GM23338 (cell line): ENCODE measurements at regions not wholly inside any gene's neighbourhood (a gene's known extent, or its start where the extent isn't known, plus 50 kb on each side); places are given as distances from the start of the nearest gene placed in this dataset.

Experiments used
- ATAC-seq: fragments of 200-7000 bp; cut with Tn5 transposase; 3 replicates; pipeline ENCODE4 v1.9.1; 2020
- DNase-seq: peaks from one replicate; pipeline ENCODE4 v3.0.0-alpha.2; 2015; ENCODE audit warnings: low spot score
- H2AFZ ChIP-seq: fragments of 200-600 bp; sonication (generic); 2 replicates; pipeline ENCODE4 v1.8.0; 2016; ENCODE audit warnings: antibody characterized with exemption, mild to moderate bottlenecking, moderate library complexity
- H3F3A ChIP-seq: fragments of 200-600 bp; sonication (generic); replicated peaks from 2 replicates; pipeline ENCODE4 v1.8.0; 2017; ENCODE audit warnings: antibody characterized with exemption, mixed run types, low read depth
- H3K27ac ChIP-seq: fragments of 200-600 bp; sonication (generic); 2 replicates; pipeline ENCODE4 v1.6.1; 2016; ENCODE audit warnings: low read depth
- H3K27me3 ChIP-seq: fragments of 200-600 bp; sonication (generic); 2 replicates; pipeline ENCODE4 v1.8.0; 2016; ENCODE audit warnings: mild to moderate bottlenecking, mixed run types, moderate library complexity; ENCODE audit not compliant: insufficient read depth
- H3K36me3 ChIP-seq: fragments of 200-600 bp; sonication (generic); 2 replicates; pipeline ENCODE4 v1.8.0; 2016; ENCODE audit warnings: mild to moderate bottlenecking; ENCODE audit not compliant: insufficient read depth
- H3K4me1 ChIP-seq: fragments of 200-600 bp; sonication (generic); 2 replicates; pipeline ENCODE4 v1.8.0; 2016; ENCODE audit warnings: mild to moderate bottlenecking, moderate library complexity; ENCODE audit not compliant: insufficient read depth
- H3K4me2 ChIP-seq: fragments of 200-600 bp; sonication (generic); 2 replicates; pipeline ENCODE4 v1.7.1; 2017; ENCODE audit warnings: mixed run types
- H3K4me3 ChIP-seq: fragments of 200-600 bp; sonication (generic); 2 replicates; pipeline ENCODE4 v1.6.1; 2016; ENCODE audit warnings: mixed run types
- H3K79me2 ChIP-seq: fragments of 200-600 bp; sonication (generic); replicated peaks from 2 replicates; pipeline ENCODE4 v1.8.0; 2017; ENCODE audit warnings: mild to moderate bottlenecking; ENCODE audit not compliant: insufficient read depth
- H3K9me2 ChIP-seq: fragments of 200-600 bp; sonication (generic); 2 replicates; pipeline ENCODE4 v1.8.0; 2017; ENCODE audit not compliant: insufficient read depth
- H4K20me1 ChIP-seq: fragments of 200-600 bp; sonication (generic); replicated peaks from 2 replicates; pipeline ENCODE4 v1.8.0; 2017; ENCODE audit warnings: mild to moderate bottlenecking; ENCODE audit not compliant: insufficient read depth
- H3K27ac Mint-ChIP-seq: 2 replicates; pipeline ENCODE4 v1.8.0; 2020; ENCODE audit warnings: inconsistent platforms, mild to moderate bottlenecking, moderate library complexity, mixed read lengths
- H3K27me3 Mint-ChIP-seq: 3 replicates; pipeline ENCODE4 v1.8.0; 2022; ENCODE audit warnings: low read depth, mild to moderate bottlenecking, moderate library complexity, mixed read lengths, inconsistent platforms; ENCODE audit not compliant: insufficient read depth, poor library complexity
- H3K36me3 Mint-ChIP-seq: 3 replicates; pipeline ENCODE4 v1.8.0; 2021; ENCODE audit warnings: low read depth, mild to moderate bottlenecking, inconsistent platforms, moderate library complexity, mixed read lengths
- H3K4me1 Mint-ChIP-seq: 3 replicates; pipeline ENCODE4 v1.8.0; 2020; ENCODE audit warnings: mild to moderate bottlenecking, inconsistent platforms, mixed read lengths
- H3K4me3 Mint-ChIP-seq: 3 replicates; pipeline ENCODE4 v1.8.0; 2021; ENCODE audit warnings: moderate library complexity, mild to moderate bottlenecking, inconsistent platforms, mixed read lengths
- H3K9me3 Mint-ChIP-seq: 3 replicates; pipeline ENCODE4 v1.8.0; 2020; ENCODE audit warnings: moderate library complexity, mild to moderate bottlenecking, inconsistent platforms, mixed read lengths
- CREB1 ChIP-seq: fragments of 250-450 bp; sonication (Bioruptor Pico); IDR thresholded peaks from 2 replicates; pipeline ENCODE4 v1.5.0; 2020; ENCODE audit warnings: low read depth, mild to moderate bottlenecking, moderate library complexity
- CTCF ChIP-seq, 2 experiments: fragments of 200-600 bp in 1 of 2; sonication (generic) in 1 of 2; conservative IDR thresholded peaks; 2 replicates each; pipeline versions ENCODE4 v1.5.1 to v1.6.1; 2016 to 2017; ENCODE audit warnings: antibody characterized with exemption in 2 of 2, low read depth in 2 of 2, mild to moderate bottlenecking in 2 of 2, moderate library complexity in 1 of 2
- ETS1 ChIP-seq: IDR thresholded peaks from 2 replicates; pipeline ENCODE4 v1.6.1; 2016; ENCODE audit warnings: antibody characterized with exemption
- EZH2 ChIP-seq: fragments of 200-600 bp; sonication (generic); IDR thresholded peaks from one replicate; pipeline ENCODE4 v1.8.0; 2017; ENCODE audit warnings: antibody characterized with exemption, mild to moderate bottlenecking, low read depth; ENCODE audit not compliant: unreplicated experiment
- EZH2phosphoT487 ChIP-seq: fragments of 200-600 bp; sonication (generic); IDR thresholded peaks from one replicate; pipeline ENCODE4 v1.8.1; 2018; ENCODE audit warnings: antibody characterized with exemption; ENCODE audit not compliant: unreplicated experiment
- JUNB ChIP-seq: IDR thresholded peaks from one replicate; pipeline ENCODE4 v1.6.1; 2016; ENCODE audit warnings: antibody characterized with exemption; ENCODE audit not compliant: unreplicated experiment
- NANOG ChIP-seq: IDR thresholded peaks from 2 replicates; pipeline ENCODE4 v1.6.1; 2016; ENCODE audit warnings: antibody characterized with exemption, borderline replicate concordance
- POLR2AphosphoS5 ChIP-seq: IDR thresholded peaks from 2 replicates; pipeline ENCODE4 v1.6.1; 2016; ENCODE audit warnings: antibody characterized with exemption, low read depth
- STAT1 ChIP-seq: IDR thresholded peaks from one replicate; pipeline ENCODE4 v1.6.1; 2016; ENCODE audit warnings: antibody characterized with exemption; ENCODE audit not compliant: unreplicated experiment
- ZNF114 ChIP-seq: fragments of 250-450 bp; sonication (Bioruptor Pico); IDR thresholded peaks from 2 replicates; pipeline ENCODE4 v1.5.0; 2020; ENCODE audit warnings: mild to moderate bottlenecking, moderate library complexity
- ZNF331 ChIP-seq: fragments of 250-450 bp; sonication (Bioruptor Pico); IDR thresholded peaks from 2 replicates; pipeline ENCODE4 v1.5.0; 2020; ENCODE audit warnings: low read depth, mild to moderate bottlenecking, moderate library complexity
- ZNF462 ChIP-seq: fragments of 250-450 bp; sonication (Bioruptor Pico); IDR thresholded peaks from 2 replicates; pipeline ENCODE4 v1.5.0; 2020; ENCODE audit warnings: mild to moderate bottlenecking, moderate library complexity
- TF ChIP-seq, protein P1 (sequence below): IDR thresholded peaks from one replicate; pipeline ENCODE4 v1.6.1; 2018; ENCODE audit warnings: antibody characterized with exemption; ENCODE audit not compliant: unreplicated experiment

DNA sequence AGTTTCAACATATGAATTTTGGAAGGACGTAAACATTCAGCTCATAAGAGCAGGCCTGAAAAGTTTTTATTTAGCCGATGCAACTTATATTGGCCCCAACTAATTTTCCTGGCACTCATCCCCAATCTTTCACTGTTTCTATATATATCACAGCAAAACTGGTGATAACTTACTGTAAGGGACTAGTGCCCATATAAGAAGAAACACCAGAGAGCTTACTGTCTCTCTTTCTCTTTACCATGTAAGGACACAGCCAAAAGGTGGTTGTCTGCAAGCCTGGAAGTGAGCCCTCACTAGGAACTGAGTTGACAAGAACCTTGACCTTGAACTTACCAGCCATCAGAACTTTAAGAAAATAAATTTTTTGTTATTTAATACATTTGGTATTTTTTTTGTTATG lies 807.4 kb upstream of the CITED2 start:
- Histone ChIP-seq H4K20me1 (no peaks in the 10 kb centered on the region), H3F3A (no peaks in the 10 kb centered on the region; the same call in 1 of the 2 replicates), H3K4me2 (no peak overlapping the region), H3K27ac (no peak overlapping the region), H3K36me3 (peaks cover 14% of the 10 kb centered on the region; the same call in 1 of the 2 replicates), H3K27me3 (no peaks in the 10 kb centered on the region), H2AFZ (no peak overlapping the region), H3K9me2 (peaks cover 3% of the 10 kb centered on the region; the same call in 1 of the 2 replicates), H3K79me2 (no peaks in the 10 kb centered on the region), H3K4me3 (no peak overlapping the region), H3K4me1 (no peaks in the 10 kb centered on the region)
- DNase-seq (no peak), ATAC-seq (no peak)
- Mint-ChIP-seq H3K27ac (no peak overlapping the region), H3K4me3 (no peak overlapping the region), H3K9me3 (peaks cover 25% of the 10 kb centered on the region), H3K4me1 (peaks cover 7% of the 10 kb centered on the region; the same call in 1 of the 3 replicates), H3K27me3 (peaks cover 3% of the 10 kb centered on the region), H3K36me3 (peaks cover 27% of the 10 kb centered on the region)
- TF ChIP-seq ZNF331 (CRISPR knock-in tag): no peak
- no peak for TF ChIP-seq ZNF114
- no peak for TF ChIP-seq ETS1
- TF ChIP-seq, protein P1, sequence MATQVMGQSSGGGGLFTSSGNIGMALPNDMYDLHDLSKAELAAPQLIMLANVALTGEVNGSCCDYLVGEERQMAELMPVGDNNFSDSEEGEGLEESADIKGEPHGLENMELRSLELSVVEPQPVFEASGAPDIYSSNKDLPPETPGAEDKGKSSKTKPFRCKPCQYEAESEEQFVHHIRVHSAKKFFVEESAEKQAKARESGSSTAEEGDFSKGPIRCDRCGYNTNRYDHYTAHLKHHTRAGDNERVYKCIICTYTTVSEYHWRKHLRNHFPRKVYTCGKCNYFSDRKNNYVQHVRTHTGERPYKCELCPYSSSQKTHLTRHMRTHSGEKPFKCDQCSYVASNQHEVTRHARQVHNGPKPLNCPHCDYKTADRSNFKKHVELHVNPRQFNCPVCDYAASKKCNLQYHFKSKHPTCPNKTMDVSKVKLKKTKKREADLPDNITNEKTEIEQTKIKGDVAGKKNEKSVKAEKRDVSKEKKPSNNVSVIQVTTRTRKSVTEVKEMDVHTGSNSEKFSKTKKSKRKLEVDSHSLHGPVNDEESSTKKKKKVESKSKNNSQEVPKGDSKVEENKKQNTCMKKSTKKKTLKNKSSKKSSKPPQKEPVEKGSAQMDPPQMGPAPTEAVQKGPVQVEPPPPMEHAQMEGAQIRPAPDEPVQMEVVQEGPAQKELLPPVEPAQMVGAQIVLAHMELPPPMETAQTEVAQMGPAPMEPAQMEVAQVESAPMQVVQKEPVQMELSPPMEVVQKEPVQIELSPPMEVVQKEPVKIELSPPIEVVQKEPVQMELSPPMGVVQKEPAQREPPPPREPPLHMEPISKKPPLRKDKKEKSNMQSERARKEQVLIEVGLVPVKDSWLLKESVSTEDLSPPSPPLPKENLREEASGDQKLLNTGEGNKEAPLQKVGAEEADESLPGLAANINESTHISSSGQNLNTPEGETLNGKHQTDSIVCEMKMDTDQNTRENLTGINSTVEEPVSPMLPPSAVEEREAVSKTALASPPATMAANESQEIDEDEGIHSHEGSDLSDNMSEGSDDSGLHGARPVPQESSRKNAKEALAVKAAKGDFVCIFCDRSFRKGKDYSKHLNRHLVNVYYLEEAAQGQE: no peak
- TF ChIP-seq NANOG: no peak
- no peak for TF ChIP-seq STAT1
- no peak for TF ChIP-seq EZH2
- no peak for TF ChIP-seq ZNF462 (CRISPR knock-in tag)
- TF ChIP-seq POLR2AphosphoS5: no peak
- no peak for TF ChIP-seq CTCF (conservative IDR thresholded peaks at IDR 0.05; ENCODE audit: low read depth in 2 of 2)
- no peak for TF ChIP-seq CREB1 (CRISPR knock-in tag)
- TF ChIP-seq JUNB: no peak
- TF ChIP-seq EZH2phosphoT487: no peak
